ENCODE measurements at regions not wholly inside any gene's neighbourhood (a gene's known extent, or its start where the extent isn't known, plus 50 kb on each side); places are given as distances from the start of the nearest gene placed in this dataset.

DNA sequence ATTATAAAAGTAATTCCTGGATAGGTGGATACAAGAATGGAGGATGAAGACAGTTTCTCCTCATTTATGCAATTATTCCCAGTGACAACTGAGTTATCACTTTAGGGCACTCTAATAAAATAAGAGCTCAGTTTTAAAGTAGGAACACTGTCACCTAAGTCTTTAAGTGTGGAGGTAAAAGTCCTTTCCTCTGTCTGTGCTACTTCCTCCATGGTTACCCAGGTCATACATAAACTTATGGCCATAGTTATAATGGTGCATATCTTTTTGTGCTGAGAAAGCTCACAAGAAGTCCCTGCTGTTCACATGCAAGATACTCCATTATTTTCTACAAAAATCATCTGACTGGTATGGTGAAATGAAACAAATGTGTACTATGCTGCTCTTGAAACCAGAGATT, 1093.6 kb downstream of the IGSF11 start:
- ChIA-PET CTCF (ENCODE audit: low intra/inter-chr PET ratio) (no interaction called here), POLR2A (no interaction called here)
- DNase-seq (ENCODE audit: extremely low read depth in 1 of 4, low spot score in 3 of 4) (no peak), ATAC-seq (no peak), FAIRE-seq (no peak)
- TF ChIP-seq IRF2 (CRISPR knock-in tag; IDR thresholded peaks at IDR 0.05) = no peak
- TF ChIP-seq ZNF354B (CRISPR knock-in tag; IDR thresholded peaks at IDR 0.05) = no peak
- no peak for TF ChIP-seq ZNF23 (CRISPR knock-in tag; IDR thresholded peaks at IDR 0.05)
- no peak for TF ChIP-seq KAT7 (CRISPR knock-in tag; IDR thresholded peaks at IDR 0.05; ENCODE audit: borderline replicate concordance)
- TF ChIP-seq DMBX1 (CRISPR knock-in tag; IDR thresholded peaks at IDR 0.05; ENCODE audit: borderline replicate concordance) = no peak
- TF ChIP-seq KLF16 (IDR thresholded peaks at IDR 0.05) = no peak
- TF ChIP-seq TBL1XR1 (IDR thresholded peaks at IDR 0.05; ENCODE audit: low read length in 2 of 2) = no peak
- no peak for TF ChIP-seq NFE2 (IDR thresholded peaks at IDR 0.05; ENCODE audit: low read depth)
- TF ChIP-seq, protein P1, sequence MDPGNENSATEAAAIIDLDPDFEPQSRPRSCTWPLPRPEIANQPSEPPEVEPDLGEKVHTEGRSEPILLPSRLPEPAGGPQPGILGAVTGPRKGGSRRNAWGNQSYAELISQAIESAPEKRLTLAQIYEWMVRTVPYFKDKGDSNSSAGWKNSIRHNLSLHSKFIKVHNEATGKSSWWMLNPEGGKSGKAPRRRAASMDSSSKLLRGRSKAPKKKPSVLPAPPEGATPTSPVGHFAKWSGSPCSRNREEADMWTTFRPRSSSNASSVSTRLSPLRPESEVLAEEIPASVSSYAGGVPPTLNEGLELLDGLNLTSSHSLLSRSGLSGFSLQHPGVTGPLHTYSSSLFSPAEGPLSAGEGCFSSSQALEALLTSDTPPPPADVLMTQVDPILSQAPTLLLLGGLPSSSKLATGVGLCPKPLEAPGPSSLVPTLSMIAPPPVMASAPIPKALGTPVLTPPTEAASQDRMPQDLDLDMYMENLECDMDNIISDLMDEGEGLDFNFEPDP (CRISPR knock-in tag; IDR thresholded peaks at IDR 0.05) = no peak
- TF ChIP-seq, protein P2, sequence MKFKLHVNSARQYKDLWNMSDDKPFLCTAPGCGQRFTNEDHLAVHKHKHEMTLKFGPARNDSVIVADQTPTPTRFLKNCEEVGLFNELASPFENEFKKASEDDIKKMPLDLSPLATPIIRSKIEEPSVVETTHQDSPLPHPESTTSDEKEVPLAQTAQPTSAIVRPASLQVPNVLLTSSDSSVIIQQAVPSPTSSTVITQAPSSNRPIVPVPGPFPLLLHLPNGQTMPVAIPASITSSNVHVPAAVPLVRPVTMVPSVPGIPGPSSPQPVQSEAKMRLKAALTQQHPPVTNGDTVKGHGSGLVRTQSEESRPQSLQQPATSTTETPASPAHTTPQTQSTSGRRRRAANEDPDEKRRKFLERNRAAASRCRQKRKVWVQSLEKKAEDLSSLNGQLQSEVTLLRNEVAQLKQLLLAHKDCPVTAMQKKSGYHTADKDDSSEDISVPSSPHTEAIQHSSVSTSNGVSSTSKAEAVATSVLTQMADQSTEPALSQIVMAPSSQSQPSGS (CRISPR knock-in tag; IDR thresholded peaks at IDR 0.05) = no peak
- no peak for TF ChIP-seq ZNF274 (IDR thresholded peaks at IDR 0.05; ENCODE audit: borderline replicate concordance, low read depth, low read length)
- no peak for TF ChIP-seq C11orf30 (IDR thresholded peaks at IDR 0.05; ENCODE audit: low read depth)
- no peak for TF ChIP-seq DACH1 (IDR thresholded peaks at IDR 0.05; ENCODE audit: partially characterized antibody)
- Histone ChIP-seq H3K9me3 (replicated peaks; ENCODE audit: control insufficient read depth, insufficient read depth, low read depth, low read length) (no peaks in the 10 kb centered on the region), H3K4me2 (ENCODE audit: insufficient read depth, low read length) (no peak overlapping the region), H3K4me1 (replicated peaks in 1 of 2; ENCODE audit: control insufficient read depth in 2 of 2, insufficient read depth in 2 of 2, low read length in 2 of 2) (no peaks in the 10 kb centered on the region), H3K27me3 (ENCODE audit: control insufficient read depth in 2 of 2, insufficient read depth in 2 of 2, low read length in 2 of 2) (no peaks in the 10 kb centered on the region), H3K79me2 (ENCODE audit: control insufficient read depth, insufficient read depth, low read length) (no peaks in the 10 kb centered on the region), H3K36me3 (ENCODE audit: control insufficient read depth, insufficient read depth, low read length) (no peaks in the 10 kb centered on the region), H2AFZ (ENCODE audit: low read depth, low read length) (no peak overlapping the region), H3K9ac (ENCODE audit: insufficient read depth in 1 of 2, low read depth in 2 of 2, low read length in 2 of 2) (no peak overlapping the region), H3K4me3 (no peak overlapping the region), H3K27ac (ENCODE audit: extremely low read depth, low read depth, low read length) (no peak overlapping the region), H3K9me1 (ENCODE audit: control insufficient read depth, insufficient read depth, low read length) (no peaks in the 10 kb centered on the region), H4K20me1 (replicated peaks; ENCODE audit: control insufficient read depth, insufficient read depth, low read length) (no peaks in the 10 kb centered on the region)
- in situ Hi-C loops (cut with MboI) (no loop called here), intact Hi-C loops (cut with micrococcal nuclease) (no loop called here)
- no TSS peak for BruUV-seq (replicated peaks)

All from K562 (cell line).